Tibial artery (tissue), 4 donors: ENCODE measurements at regions not wholly inside any gene's neighbourhood (a gene's known extent, or its start where the extent isn't known, plus 50 kb on each side); places are given as distances from the start of the nearest gene placed in this dataset.

Source experiments
- DNase-seq, 2 donors: peaks; one replicate each; pipeline ENCODE4 v3.0.0-alpha.2; 2019
- H3K27ac ChIP-seq, 2 donors: fragments of 200-600 bp; sonication (generic) in 1 of 2; 1 replicate in 1 of 2; 2 replicates in 1 of 2; pipeline ENCODE4 v1.5.1; 2018 to 2019; ENCODE audit warnings: mild to moderate bottlenecking in 1 of 2
- H3K27me3 ChIP-seq, 2 donors: fragments of 200-600 bp; sonication (generic) in 1 of 2; one replicate each; pipeline versions ENCODE4 v1.5.1 to v1.6.0; 2016 to 2019
- H3K36me3 ChIP-seq, 3 donors: fragments of 200-600 bp; sonication (generic) in 2 of 3; one replicate each; pipeline ENCODE4 v1.5.1; 2016 to 2019; ENCODE audit warnings: mild to moderate bottlenecking in 2 of 3
- H3K4me1 ChIP-seq, 4 donors: fragments of 200-600 bp; sonication (generic) in 2 of 4; 1 replicate in 3 of 4; 2 replicates in 1 of 4; pipeline ENCODE4 v1.5.1; 2016 to 2019
- H3K4me3 ChIP-seq, 2 donors: fragments of 200-600 bp; sonication (generic) in 1 of 2; 1 replicate in 1 of 2; 2 replicates in 1 of 2; pipeline ENCODE4 v1.5.1; 2018 to 2019; ENCODE audit warnings: mild to moderate bottlenecking in 2 of 2
- H3K9me3 ChIP-seq, 3 donors: fragments of 200-600 bp; sonication (generic) in 1 of 3; one replicate each; pipeline ENCODE4 v1.5.1; 2016 to 2019
- intact Hi-C: fragments of 100-400 bp; cut with DNase I; formaldehyde crosslinking; loops from one replicate; pipeline ENCODE4 v1.15.0; 2023; ENCODE audit warnings: low total_unique reads
- TF ChIP-seq, protein P1 (sequence below), 2 experiments: fragments of 200-600 bp in 1 of 2; fragments of 450-650 bp in 1 of 2; IDR thresholded peaks; one replicate each; pipeline ENCODE4 v1.5.1; 2017 to 2019; ENCODE audit warnings: antibody characterized with exemption in 2 of 2, mild to moderate bottlenecking in 1 of 2, moderate library complexity in 1 of 2

DNA sequence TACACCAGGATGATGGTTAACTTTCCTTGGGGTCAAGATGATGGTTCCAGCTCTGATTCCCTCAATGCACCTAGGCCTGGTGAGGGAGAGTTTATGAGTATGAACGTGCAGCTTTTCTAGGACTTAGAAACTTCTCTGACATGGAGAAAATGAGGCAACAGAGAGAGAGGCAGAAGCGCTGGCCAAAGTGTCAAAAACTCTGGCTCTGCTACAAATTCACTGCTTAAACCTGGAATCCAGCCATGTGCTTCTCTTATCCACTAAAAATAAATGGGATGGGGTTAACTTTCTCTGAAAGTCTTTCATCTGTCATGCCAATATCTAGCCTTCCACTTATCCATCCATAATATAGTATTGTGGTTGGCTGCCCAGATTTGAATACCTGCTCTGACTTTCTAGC lies 568.7 kb downstream of the MED13L start:
- DNase-seq: no peak
- no peaks in the 10 kb centered on the region for H3K9me3 ChIP-seq
- H3K4me1 ChIP-seq: peaks cover 0 to 23% (median 10%) of the 10 kb centered on the region in 4 donors
- H3K27me3 ChIP-seq: no peaks in the 10 kb centered on the region
- H3K4me3 ChIP-seq: no peak overlapping the region
- no peak overlapping the region for H3K27ac ChIP-seq
- H3K36me3 ChIP-seq: no peaks in the 10 kb centered on the region
- intact Hi-C loops: no loop called here
- TF ChIP-seq, protein P1, sequence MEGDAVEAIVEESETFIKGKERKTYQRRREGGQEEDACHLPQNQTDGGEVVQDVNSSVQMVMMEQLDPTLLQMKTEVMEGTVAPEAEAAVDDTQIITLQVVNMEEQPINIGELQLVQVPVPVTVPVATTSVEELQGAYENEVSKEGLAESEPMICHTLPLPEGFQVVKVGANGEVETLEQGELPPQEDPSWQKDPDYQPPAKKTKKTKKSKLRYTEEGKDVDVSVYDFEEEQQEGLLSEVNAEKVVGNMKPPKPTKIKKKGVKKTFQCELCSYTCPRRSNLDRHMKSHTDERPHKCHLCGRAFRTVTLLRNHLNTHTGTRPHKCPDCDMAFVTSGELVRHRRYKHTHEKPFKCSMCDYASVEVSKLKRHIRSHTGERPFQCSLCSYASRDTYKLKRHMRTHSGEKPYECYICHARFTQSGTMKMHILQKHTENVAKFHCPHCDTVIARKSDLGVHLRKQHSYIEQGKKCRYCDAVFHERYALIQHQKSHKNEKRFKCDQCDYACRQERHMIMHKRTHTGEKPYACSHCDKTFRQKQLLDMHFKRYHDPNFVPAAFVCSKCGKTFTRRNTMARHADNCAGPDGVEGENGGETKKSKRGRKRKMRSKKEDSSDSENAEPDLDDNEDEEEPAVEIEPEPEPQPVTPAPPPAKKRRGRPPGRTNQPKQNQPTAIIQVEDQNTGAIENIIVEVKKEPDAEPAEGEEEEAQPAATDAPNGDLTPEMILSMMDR (IDR thresholded peaks at IDR 0.05): no peak

DNA sequence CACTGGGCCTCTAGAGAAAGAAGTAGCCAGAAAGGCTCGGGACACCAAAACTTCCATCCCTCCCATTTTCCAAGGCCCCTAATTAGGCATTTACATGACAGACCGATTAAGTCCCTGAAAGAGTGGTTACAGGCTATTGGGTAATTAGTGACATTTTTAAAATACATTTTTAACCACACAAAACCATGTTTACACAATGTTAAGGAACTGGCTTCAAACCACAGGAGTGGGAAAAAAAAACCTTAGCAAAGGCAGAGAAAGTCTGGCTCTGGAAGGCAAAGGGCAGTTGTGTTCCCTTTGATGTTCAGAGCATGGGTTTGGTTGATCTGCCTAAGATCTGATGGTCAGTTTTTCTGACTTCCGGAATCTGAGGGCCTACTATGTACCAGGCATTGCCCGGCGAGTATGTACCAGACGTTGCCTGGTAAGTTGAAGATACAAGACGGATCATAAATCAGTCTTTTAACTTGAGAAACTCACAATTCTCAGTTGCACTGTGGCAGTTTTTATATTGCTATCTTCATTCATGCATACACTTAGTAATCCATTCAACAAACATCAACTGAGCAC lies 576.5 kb downstream of the MED13L start:
- Histone ChIP-seq H3K27ac (no peak overlapping the region), H3K36me3 (no peaks in the 10 kb centered on the region), H3K27me3 (peaks cover 0 to 11% of the 10 kb centered on the region in 2 donors), H3K9me3 (no peaks in the 10 kb centered on the region), H3K4me3 (no peak overlapping the region), H3K4me1 (no peaks in the 10 kb centered on the region)
- TF ChIP-seq, protein P1 (IDR thresholded peaks at IDR 0.05): no peak
- no peak for DNase-seq
- intact Hi-C loops: no loop called here

DNA sequence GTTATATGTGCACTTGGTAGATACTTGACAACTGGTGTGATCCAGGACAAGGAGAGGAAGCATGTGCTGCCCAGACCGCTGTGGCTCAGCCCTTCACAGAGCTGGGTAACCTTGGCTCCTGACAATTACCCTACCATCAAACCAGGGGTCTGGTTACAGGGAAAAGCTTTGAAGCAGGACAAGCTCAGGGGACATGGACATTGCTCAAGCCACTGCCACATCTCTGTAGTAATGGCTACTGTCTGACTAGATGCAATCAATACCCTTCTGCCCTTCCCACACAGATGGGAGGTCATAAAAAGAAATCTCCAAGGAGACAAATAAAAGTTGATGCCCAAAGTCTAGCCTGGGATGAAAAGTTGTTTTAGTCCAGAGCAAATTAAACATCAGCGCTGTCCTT lies 577.4 kb downstream of the MED13L start:
- H3K9me3 ChIP-seq: no peaks in the 10 kb centered on the region
- DNase-seq: no peak
- no peak overlapping the region for H3K27ac ChIP-seq
- H3K27me3 ChIP-seq: peaks cover 0 to 11% of the 10 kb centered on the region in 2 donors
- TF ChIP-seq, protein P1 (IDR thresholded peaks at IDR 0.05): no peak
- no peaks in the 10 kb centered on the region for H3K4me1 ChIP-seq
- intact Hi-C loops: no loop called here
- H3K36me3 ChIP-seq: no peaks in the 10 kb centered on the region
- H3K4me3 ChIP-seq: no peak overlapping the region

DNA sequence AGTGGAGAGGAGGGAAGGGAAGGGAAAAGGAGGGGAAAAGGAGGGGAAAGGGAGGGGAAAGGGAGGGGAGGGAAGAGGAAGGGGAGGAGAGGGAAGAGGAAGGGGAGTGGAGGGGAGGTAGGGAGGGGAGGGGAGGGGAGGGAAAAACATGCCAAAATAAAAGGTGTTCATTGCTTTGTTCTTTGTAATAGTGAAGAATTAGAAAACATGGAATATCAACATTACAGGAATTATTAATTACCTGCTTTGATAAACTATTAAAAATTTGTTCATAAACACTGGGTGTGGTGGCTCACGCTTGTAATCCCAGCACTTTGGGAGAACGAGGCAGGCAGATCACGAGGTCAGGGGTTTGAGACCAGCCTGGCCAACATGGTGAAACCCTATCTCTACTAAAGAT lies 579.2 kb downstream of the MED13L start:
- no peak overlapping the region for H3K27ac ChIP-seq
- H3K4me3 ChIP-seq: no peak overlapping the region
- no peaks in the 10 kb centered on the region for H3K36me3 ChIP-seq
- TF ChIP-seq, protein P1 (IDR thresholded peaks at IDR 0.05): no peak
- H3K9me3 ChIP-seq: no peaks in the 10 kb centered on the region
- DNase-seq: no peak
- no peaks in the 10 kb centered on the region for H3K4me1 ChIP-seq
- intact Hi-C loops: no loop called here
- peaks cover 0 to 11% of the 10 kb centered on the region in 2 donors for H3K27me3 ChIP-seq

DNA sequence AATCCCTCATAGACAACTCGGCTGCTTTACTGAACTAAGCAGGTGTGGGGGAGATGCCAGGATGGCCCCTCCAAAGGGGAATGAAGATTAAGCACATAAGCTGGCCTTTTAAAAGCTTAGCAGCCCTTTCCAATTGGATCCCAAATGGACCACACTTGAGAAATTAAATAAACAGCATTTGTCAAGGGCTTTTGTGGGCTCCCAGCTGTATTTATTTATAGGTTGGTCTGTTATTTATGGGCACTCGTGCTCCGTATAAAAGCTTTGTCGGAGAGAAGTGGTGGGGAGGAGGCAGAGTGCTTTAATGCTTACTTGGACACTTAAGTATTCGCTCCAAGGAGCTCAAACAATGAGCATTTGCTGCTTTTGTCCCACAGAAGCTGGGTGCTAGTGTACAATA lies 580.2 kb downstream of the MED13L start:
- TF ChIP-seq, protein P1 (IDR thresholded peaks at IDR 0.05): no peak
- Histone ChIP-seq H3K27ac (no peak overlapping the region), H3K36me3 (no peaks in the 10 kb centered on the region), H3K27me3 (peaks cover 0 to 5% of the 10 kb centered on the region in 2 donors), H3K9me3 (no peaks in the 10 kb centered on the region), H3K4me3 (no peak overlapping the region), H3K4me1 (no peaks in the 10 kb centered on the region)
- intact Hi-C loops: no loop called here
- DNase-seq: no peak

DNA sequence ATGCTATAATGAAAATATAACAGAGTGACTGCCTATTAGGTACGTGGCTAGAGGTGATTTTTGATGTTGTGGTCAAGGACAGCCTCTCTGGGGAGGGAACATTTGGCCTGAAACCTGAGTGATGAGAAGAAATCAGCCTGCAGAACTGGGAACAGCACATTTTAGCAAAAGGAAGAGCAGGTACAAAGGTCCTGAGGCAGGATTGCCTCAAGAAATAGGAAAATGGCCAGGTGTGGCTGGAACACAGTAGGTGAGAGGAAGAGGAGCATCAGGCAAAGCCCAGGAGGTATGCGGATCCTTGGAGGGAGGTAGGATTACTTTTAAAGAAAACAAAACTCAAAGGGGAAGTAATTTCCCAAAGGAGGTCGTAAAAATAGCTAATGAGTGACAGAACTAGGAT lies 582.9 kb downstream of the MED13L start:
- no peaks in the 10 kb centered on the region for H3K4me1 ChIP-seq
- intact Hi-C loops: no loop called here
- DNase-seq: no peak
- no peak overlapping the region for H3K27ac ChIP-seq
- H3K9me3 ChIP-seq: no peaks in the 10 kb centered on the region
- peaks cover 0 to 2% of the 10 kb centered on the region in 2 donors for H3K27me3 ChIP-seq
- TF ChIP-seq, protein P1 (IDR thresholded peaks at IDR 0.05): no peak
- H3K4me3 ChIP-seq: no peak overlapping the region
- no peaks in the 10 kb centered on the region for H3K36me3 ChIP-seq
